SK-N-MC (cell line): ENCODE measurements at regions not wholly inside any gene's neighbourhood (a gene's known extent, or its start where the extent isn't known, plus 50 kb on each side); places are given as distances from the start of the nearest gene placed in this dataset.

ENCODE experiments used
- EZH2 ChIP-seq: fragments of 200-600 bp; sonication (generic); IDR thresholded peaks from one replicate; pipeline ENCODE4 v1.6.1; 2017; ENCODE audit warnings: antibody characterized with exemption
- FOXP2 ChIP-seq: optimal IDR thresholded peaks from 2 replicates; pipeline ENCODE3; 2011; ENCODE audit warnings: mild to moderate bottlenecking, moderate library complexity; ENCODE audit not compliant: insufficient read depth; ENCODE audit errors: extremely low read length, control extremely low read depth
- POLR2AphosphoS5 ChIP-seq: IDR thresholded peaks from 2 replicates; pipeline ENCODE4 v1.6.1; 2012; ENCODE audit warnings: mild to moderate bottlenecking, low read depth, low read length, borderline replicate concordance

DNA sequence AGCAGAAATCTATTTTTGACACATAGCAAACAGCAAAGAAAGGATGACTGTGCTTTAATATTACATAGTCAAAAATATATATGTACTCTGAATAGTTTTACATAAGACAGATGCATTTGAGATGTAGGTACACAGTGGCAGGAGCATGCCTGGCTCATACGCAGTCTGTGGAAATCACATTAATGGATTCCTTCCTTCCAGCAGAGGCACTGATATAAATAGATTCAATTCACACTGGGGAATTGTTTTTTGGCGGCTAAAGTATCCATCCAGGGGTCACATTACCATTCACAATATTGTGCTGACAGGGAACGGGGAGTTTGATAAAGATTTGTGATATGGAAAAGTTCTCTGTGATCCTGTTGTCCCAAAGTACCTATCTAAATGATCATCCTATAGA lies 72.5 kb upstream of the AGR3 start:
- TF ChIP-seq POLR2AphosphoS5 (no peak), EZH2 (no peak), FOXP2 (no peak)
